GM12891 (cell line): ENCODE measurements at regions not wholly inside any gene's neighbourhood (a gene's known extent, or its start where the extent isn't known, plus 50 kb on each side); places are given as distances from the start of the nearest gene placed in this dataset.

Source experiments
- PAX5 ChIP-seq: IDR thresholded peaks from 2 replicates; pipeline ENCODE4 v1.6.1; 2011; ENCODE audit warnings: low read length, moderate library complexity, mild to moderate bottlenecking; ENCODE audit not compliant: insufficient read depth, severe bottlenecking
- POLR2A ChIP-seq: IDR thresholded peaks from 2 replicates; pipeline ENCODE4 v1.6.1; 2011; ENCODE audit warnings: low read depth, low read length, control low read depth
- POLR2AphosphoS5 ChIP-seq: IDR thresholded peaks from 2 replicates; pipeline ENCODE4 v1.6.1; 2011; ENCODE audit warnings: low read depth, low read length, control low read depth
- POU2F2 ChIP-seq: IDR thresholded peaks from 2 replicates; pipeline ENCODE4 v1.6.1; 2011; ENCODE audit warnings: low read depth, mild to moderate bottlenecking, control low read depth, low read length, moderate library complexity
- SPI1 ChIP-seq: IDR thresholded peaks from 2 replicates; pipeline ENCODE4 v1.6.1; 2011; ENCODE audit warnings: low read depth, low read length, control low read depth
- TAF1 ChIP-seq: IDR thresholded peaks from 2 replicates; pipeline ENCODE4 v1.6.1; 2011; ENCODE audit warnings: low read depth, low read length, control low read depth

DNA sequence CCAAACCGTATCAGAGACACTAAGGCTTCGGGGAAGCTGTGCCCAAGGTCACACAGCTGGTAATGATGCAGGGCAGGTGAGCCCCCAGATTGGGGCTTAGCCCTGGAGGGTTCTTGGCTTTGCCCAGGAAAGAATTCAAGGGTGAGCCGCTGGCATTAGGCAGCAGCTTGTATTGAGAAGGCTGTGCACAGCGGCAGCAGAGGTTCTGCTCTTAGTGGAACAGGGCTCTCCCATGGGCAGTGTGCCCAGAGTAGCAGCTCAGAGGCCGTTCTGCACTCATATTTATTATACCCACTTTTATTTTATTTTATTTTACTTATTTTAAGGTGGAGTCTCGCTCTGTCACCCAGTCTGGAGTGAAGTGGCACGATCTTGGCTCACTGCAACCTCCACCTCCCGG lies 85.8 kb upstream of the IER5L start:
- TF ChIP-seq POLR2AphosphoS5, result no peak
- TF ChIP-seq POLR2A, result no peak
- TF ChIP-seq TAF1, result no peak
- TF ChIP-seq POU2F2, result no peak
- TF ChIP-seq PAX5, result no peak
- no peak for TF ChIP-seq SPI1
